ENCODE measurements at regions not wholly inside any gene's neighbourhood (a gene's known extent, or its start where the extent isn't known, plus 50 kb on each side); places are given as distances from the start of the nearest gene placed in this dataset.

GRCh38 chr14:85865701-85866100 is 335.8 kb downstream of the FLRT2 start:
- no peak for FAIRE-seq
- CTCF ChIA-PET, result interaction anchor here (0.6 to 4.3 kb wide), 3 partner anchors 170 to 1416 kb away, joined by 4 to 42 read pairs (median 16); no protein-coding TSS in a partner anchor

More at GRCh38 chr14:85865701-85866100, 335.8 kb downstream of the FLRT2 start:
- WGBS (ENCODE audit: insufficient coverage, insufficient replicate concordance, low lambda C conversion rate, missing lambda C conversion rate), result 60% methylated on average over 3 of the region's 3 CpGs
- no peak overlapping the region for H3K4me2 ChIP-seq (ENCODE audit: control insufficient read depth, insufficient read depth)
- H3K27ac ChIP-seq (ENCODE audit: control insufficient read depth, insufficient read depth), result no peak overlapping the region
- in situ Hi-C loops (cut with MboI) (no loop called here), intact Hi-C loops (cut with micrococcal nuclease; ENCODE audit: unreplicated experiment) (loop anchor here (5.0 kb wide), 2 partner anchors 172 to 192 kb away; no protein-coding TSS in a partner anchor)
- no peaks in the 10 kb centered on the region for H4K20me1 ChIP-seq (ENCODE audit: control insufficient read depth, insufficient read depth)
- H3K27me3 ChIP-seq (replicated peaks in 1 of 2; ENCODE audit: control insufficient read depth in 2 of 2, insufficient read depth in 2 of 2, low read length in 1 of 2), result no peaks in the 10 kb centered on the region
- H3K79me2 ChIP-seq (ENCODE audit: control insufficient read depth, insufficient read depth, low read length), result no peaks in the 10 kb centered on the region
- H3K4me1 ChIP-seq (ENCODE audit: control insufficient read depth, insufficient read depth, low read length), result no peaks in the 10 kb centered on the region
- ChIA-PET POLR2A (no interaction called here), SMC1A (ENCODE audit: uncharacterized antibody, unreplicated experiment) (interaction anchor here (1.6 kb wide), 1 partner anchor 170 kb away, joined by 5 read pairs; no protein-coding TSS in a partner anchor), RAD21 (ENCODE audit: unreplicated experiment) (no interaction called here)
- no peak overlapping the region for H3K9ac ChIP-seq (ENCODE audit: control insufficient read depth, insufficient read depth, low read length)
- no peak overlapping the region for H3K4me3 ChIP-seq
- ATAC-seq, result no peak
- BruUV-seq (replicated peaks), result no TSS peak
- TF ChIP-seq NKRF (conservative IDR thresholded peaks at IDR 0.05) (no peak), CBX5 (IDR thresholded peaks at IDR 0.05; ENCODE audit: low read depth) (no peak), MEF2B (IDR thresholded peaks at IDR 0.05; ENCODE audit: partially characterized antibody, poor library complexity, severe bottlenecking) (no peak), NFXL1 (IDR thresholded peaks at IDR 0.05; ENCODE audit: borderline replicate concordance) (no peak), RCOR1 (conservative IDR thresholded peaks at IDR 0.05; ENCODE audit: low read depth, low read length) (no peak), MTA3 (IDR thresholded peaks at IDR 0.05; ENCODE audit: borderline replicate concordance, low read length) (no peak), ZZZ3 (IDR thresholded peaks at IDR 0.05; ENCODE audit: control insufficient read depth, insufficient read length, low read depth) (no peak), CBFB (IDR thresholded peaks at IDR 0.05; ENCODE audit: low read depth) (no peak), KAT2A (conservative IDR thresholded peaks at IDR 0.05; ENCODE audit: control insufficient read depth, low read depth, low read length) (no peak), SRF (IDR thresholded peaks at IDR 0.05; ENCODE audit: low read depth in 2 of 2, low read length in 2 of 2) (no peak), MTA2 (IDR thresholded peaks at IDR 0.05; ENCODE audit: low read depth) (no peak), SIN3A (IDR thresholded peaks at IDR 0.05; ENCODE audit: low read depth, low read length) (no peak), SREBF2 (IDR thresholded peaks at IDR 0.05; ENCODE audit: low read length) (no peak)
- no peaks in the 10 kb centered on the region for H3K9me3 ChIP-seq (replicated peaks; ENCODE audit: control insufficient read depth, insufficient read depth, low read length)
- no peak for DNase-seq (ENCODE audit: low read depth, low spot score)
- no peaks in the 10 kb centered on the region for H3K36me3 ChIP-seq (ENCODE audit: control insufficient read depth in 2 of 2, insufficient read depth in 2 of 2, low read length in 1 of 2)
- no peak overlapping the region for H2AFZ ChIP-seq (ENCODE audit: control insufficient read depth, low read depth, low read length)
